WERI-Rb-1 (cell line): ENCODE measurements at regions not wholly inside any gene's neighbourhood (a gene's known extent, or its start where the extent isn't known, plus 50 kb on each side); places are given as distances from the start of the nearest gene placed in this dataset.

Experiments used
- DNase-seq: peaks from one replicate; pipeline ENCODE4 v3.0.0-alpha.2; 2020
- H3K27ac ChIP-seq: fragments of 250-450 bp; sonication (Bioruptor Pico); 2 replicates; pipeline ENCODE4 v1.5.1; 2020; ENCODE audit warnings: mild to moderate bottlenecking, moderate library complexity
- H3K27me3 ChIP-seq: fragments of 250-450 bp; sonication (Bioruptor Pico); 2 replicates; pipeline ENCODE4 v1.5.1; 2021; ENCODE audit warnings: mild to moderate bottlenecking, low read depth, moderate library complexity; ENCODE audit not compliant: insufficient read depth, severe bottlenecking
- H3K36me3 ChIP-seq: fragments of 250-450 bp; sonication (Bioruptor Pico); 2 replicates; pipeline ENCODE4 v1.5.1; 2020; ENCODE audit warnings: mild to moderate bottlenecking, moderate library complexity
- H3K4me3 ChIP-seq: 2 replicates; pipeline ENCODE4 v1.5.1; 2011; ENCODE audit warnings: low read depth, mild to moderate bottlenecking, control low read depth, low read length
- H3K9me3 ChIP-seq: fragments of 250-450 bp; sonication (Bioruptor Pico); 2 replicates; pipeline ENCODE4 v1.5.1; 2021; ENCODE audit warnings: mild to moderate bottlenecking, moderate library complexity; ENCODE audit not compliant: severe bottlenecking
- TF ChIP-seq, protein P1 (sequence below): IDR thresholded peaks from 2 replicates; pipeline ENCODE4 v1.5.1; 2011; ENCODE audit warnings: low read depth, mild to moderate bottlenecking, control low read depth, inconsistent platforms, low read length

DNA sequence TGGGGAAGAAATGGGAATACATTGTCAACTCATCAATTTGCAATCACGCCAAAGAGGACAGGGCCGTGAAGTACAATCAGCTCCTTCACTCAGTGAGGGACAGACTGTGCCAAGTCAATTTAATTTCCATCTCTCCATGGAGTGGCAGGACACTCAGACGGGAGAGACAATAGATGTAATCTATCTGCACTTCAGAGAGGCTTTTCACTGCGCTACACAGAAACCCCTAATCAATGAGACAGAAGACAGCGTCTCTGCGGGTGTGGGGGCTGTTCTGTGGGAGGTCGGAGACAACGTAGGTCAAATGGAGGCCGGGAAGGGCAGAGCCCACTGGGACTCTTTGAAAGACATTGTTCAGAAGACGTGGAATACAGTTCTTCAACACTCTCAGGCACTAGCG, 541.0 kb upstream of the ADARB2 start:
- H3K27me3 ChIP-seq: no peaks in the 10 kb centered on the region
- TF ChIP-seq, protein P1, sequence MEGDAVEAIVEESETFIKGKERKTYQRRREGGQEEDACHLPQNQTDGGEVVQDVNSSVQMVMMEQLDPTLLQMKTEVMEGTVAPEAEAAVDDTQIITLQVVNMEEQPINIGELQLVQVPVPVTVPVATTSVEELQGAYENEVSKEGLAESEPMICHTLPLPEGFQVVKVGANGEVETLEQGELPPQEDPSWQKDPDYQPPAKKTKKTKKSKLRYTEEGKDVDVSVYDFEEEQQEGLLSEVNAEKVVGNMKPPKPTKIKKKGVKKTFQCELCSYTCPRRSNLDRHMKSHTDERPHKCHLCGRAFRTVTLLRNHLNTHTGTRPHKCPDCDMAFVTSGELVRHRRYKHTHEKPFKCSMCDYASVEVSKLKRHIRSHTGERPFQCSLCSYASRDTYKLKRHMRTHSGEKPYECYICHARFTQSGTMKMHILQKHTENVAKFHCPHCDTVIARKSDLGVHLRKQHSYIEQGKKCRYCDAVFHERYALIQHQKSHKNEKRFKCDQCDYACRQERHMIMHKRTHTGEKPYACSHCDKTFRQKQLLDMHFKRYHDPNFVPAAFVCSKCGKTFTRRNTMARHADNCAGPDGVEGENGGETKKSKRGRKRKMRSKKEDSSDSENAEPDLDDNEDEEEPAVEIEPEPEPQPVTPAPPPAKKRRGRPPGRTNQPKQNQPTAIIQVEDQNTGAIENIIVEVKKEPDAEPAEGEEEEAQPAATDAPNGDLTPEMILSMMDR: no peak
- no peaks in the 10 kb centered on the region for H3K9me3 ChIP-seq
- H3K27ac ChIP-seq: no peak overlapping the region
- no peaks in the 10 kb centered on the region for H3K36me3 ChIP-seq
- no peak overlapping the region for H3K4me3 ChIP-seq
- DNase-seq: no peak

DNA sequence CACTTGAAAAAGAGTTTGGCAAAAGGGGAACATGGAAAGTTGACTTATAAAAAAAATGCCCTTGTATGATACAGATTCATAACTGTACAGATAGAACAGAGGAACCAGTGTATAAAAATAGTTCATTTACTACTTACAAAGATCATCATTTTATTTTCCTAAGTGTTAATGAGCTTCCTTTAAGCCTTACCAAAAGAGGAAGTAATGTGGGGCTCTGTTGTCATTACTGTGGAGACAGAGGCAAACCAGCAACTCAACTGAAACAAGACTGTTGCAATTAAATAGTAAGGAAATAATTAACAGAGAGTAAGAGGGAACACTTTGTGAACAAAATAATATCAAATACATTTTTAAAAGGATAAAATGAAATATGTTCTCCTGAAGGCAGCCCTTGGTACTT, 526.2 kb upstream of the ADARB2 start:
- H3K9me3 ChIP-seq: no peaks in the 10 kb centered on the region
- TF ChIP-seq, protein P1: no peak
- DNase-seq: no peak
- no peaks in the 10 kb centered on the region for H3K36me3 ChIP-seq
- H3K27ac ChIP-seq: no peak overlapping the region
- no peaks in the 10 kb centered on the region for H3K27me3 ChIP-seq
- no peak overlapping the region for H3K4me3 ChIP-seq

DNA sequence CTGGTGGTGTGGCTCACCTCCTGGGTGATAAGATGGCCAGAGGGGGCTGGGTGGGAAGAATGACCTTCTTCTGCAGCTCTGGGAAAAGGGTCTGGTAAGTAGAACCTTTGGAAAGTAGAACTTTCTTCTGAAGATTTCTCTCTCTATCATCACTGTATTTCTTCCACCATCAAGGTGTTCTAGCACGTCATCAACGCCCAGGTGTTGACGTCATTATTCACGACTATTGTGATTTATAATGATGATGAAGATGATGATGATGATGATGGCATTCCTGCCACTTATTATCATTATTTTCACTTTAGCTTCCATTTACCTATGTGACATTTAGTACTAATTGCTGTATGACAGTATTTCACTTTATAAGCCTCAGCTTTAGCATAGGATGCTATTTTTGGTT, 525.6 kb upstream of the ADARB2 start:
- TF ChIP-seq, protein P1: no peak
- no peaks in the 10 kb centered on the region for H3K9me3 ChIP-seq
- no peaks in the 10 kb centered on the region for H3K27me3 ChIP-seq
- no peak for DNase-seq
- H3K4me3 ChIP-seq: no peak overlapping the region
- no peak overlapping the region for H3K27ac ChIP-seq
- H3K36me3 ChIP-seq: no peaks in the 10 kb centered on the region

DNA sequence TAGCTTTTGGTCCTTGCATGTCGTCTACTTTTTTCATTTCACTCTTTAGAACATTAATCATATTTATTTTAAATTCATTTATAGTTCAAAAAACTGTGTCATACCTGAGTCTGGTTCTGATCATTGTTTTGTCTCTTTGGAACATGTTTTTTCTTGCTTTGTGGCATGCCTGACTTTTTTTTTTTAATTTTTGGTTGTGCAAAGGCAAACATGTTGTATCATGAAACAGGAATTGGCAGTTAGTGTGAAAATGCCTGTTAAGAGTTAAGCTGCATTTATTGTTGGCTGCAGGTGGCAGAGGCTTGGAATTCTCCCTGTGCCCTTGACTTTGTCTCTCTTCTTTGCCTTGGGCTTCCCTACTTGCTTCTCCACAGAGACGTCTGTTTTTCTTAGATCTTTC, 525.0 kb upstream of the ADARB2 start:
- TF ChIP-seq, protein P1: no peak
- no peak overlapping the region for H3K4me3 ChIP-seq
- no peaks in the 10 kb centered on the region for H3K36me3 ChIP-seq
- H3K9me3 ChIP-seq: no peaks in the 10 kb centered on the region
- DNase-seq: no peak
- H3K27me3 ChIP-seq: no peaks in the 10 kb centered on the region
- no peak overlapping the region for H3K27ac ChIP-seq

DNA sequence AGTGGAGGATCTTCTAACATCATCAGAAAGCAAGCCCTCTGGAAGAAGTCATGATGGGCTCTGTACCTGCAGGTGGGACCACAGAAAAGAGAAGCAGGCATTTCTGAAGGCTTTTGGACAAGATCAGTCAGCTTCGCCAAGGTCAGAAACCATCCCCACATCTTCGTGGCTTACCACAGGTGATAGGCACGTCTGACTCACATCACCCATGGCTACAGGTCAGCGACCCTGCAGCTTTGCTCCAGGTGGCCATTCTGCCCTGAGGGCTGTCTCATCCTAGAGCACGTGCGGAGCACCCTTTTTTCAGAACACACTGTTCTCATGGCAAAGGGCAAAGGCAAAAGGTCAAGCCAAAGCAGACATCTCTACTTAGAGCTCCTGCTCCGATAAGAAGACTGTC, 518.9 kb upstream of the ADARB2 start:
- TF ChIP-seq, protein P1: no peak
- no peak for DNase-seq

DNA sequence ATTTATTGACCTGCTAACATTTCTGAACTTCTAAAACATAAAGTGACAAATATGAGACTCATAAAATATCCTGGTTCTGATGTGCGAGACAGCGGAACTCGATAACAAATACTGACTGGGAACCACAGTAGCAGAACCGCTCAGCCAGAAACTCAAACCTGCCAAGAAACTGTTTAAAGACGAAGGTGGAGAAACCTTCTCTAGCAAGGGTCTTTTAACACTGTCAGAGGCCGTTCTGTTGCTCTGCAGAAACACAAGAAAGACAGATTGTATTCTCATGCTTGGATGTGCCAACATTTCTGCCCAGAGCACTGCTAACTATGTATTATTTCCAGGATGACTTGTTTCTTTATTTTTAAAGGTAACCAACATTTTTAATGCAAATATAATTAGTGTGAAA, 514.8 kb upstream of the ADARB2 start:
- no peaks in the 10 kb centered on the region for H3K36me3 ChIP-seq
- no peak overlapping the region for H3K4me3 ChIP-seq
- no peaks in the 10 kb centered on the region for H3K9me3 ChIP-seq
- TF ChIP-seq, protein P1: no peak
- no peak for DNase-seq
- no peaks in the 10 kb centered on the region for H3K27me3 ChIP-seq
- H3K27ac ChIP-seq: no peak overlapping the region

More for the DNA sequence above, 518.9 kb upstream of the ADARB2 start:
- H3K36me3 ChIP-seq: no peaks in the 10 kb centered on the region
- H3K27ac ChIP-seq: no peak overlapping the region
- no peak overlapping the region for H3K4me3 ChIP-seq
- H3K9me3 ChIP-seq: no peaks in the 10 kb centered on the region
- no peaks in the 10 kb centered on the region for H3K27me3 ChIP-seq
